ENCODE measurements at regions not wholly inside any gene's neighbourhood (a gene's known extent, or its start where the extent isn't known, plus 50 kb on each side); places are given as distances from the start of the nearest gene placed in this dataset.
"Not testable (repeated sequence)": the region's sequence is repeated elsewhere in the genome, so short reads cannot be mapped to it uniquely, and the experiment has no call there.

DNA sequence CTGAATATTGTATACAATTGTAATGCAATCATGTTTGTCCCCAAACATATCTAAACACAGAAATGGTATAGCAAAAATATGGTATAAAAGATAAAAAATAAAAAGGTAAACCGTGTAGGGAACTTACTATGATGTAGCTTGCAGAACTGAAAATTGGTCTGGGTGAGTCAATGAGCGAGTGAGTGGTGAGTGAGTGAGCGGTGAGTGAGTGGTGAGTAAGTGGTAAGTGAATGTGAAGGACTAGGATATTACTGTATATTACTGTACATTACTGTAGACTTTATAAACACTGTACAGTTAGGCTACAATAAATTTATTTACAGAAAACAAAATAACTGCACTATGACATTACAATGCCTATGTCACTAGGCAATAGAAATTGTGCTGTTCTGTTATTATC lies 1163.2 kb upstream of the SORCS1 start:
- no peak for DNase-seq (ENCODE audit: extremely low read depth, low read depth, low spot score)

DNA sequence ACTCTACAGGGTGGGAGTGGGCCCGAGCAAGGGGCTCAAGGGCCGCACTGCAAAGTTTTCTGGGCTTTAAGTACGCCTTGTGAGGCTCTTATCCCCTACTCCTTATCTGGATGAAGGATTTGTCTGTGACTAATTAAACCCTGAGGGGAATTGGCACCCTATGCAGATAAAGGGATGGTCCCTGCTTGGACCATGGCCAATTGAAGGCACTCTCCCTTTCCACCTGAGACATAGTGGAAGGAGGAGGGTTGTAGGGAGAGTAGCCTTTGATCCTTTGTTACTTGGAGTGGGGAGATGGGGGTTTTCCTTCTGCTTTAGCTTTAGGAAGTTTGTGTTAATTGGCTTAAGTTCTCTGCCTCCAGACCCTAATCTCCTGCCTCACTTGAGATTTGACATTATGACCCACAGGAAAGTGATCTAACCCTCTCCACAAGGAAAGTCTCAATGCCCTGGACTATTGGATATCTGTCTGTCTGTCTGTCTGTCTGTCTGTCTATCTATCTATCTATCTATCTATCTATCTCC lies 1158.8 kb upstream of the SORCS1 start:
- DNase-seq (ENCODE audit: extremely low read depth, low read depth, low spot score), result no peak

- no peak for DNase-seq (ENCODE audit: extremely low read depth, low read depth, low spot score)
These were observed 1155.1 kb upstream of the SORCS1 start for GRCh38 chr10:108319434-108320222.

- DNase-seq (ENCODE audit: extremely low read depth, low read depth, low spot score), result not testable (repeated sequence)
These were observed 1151.1 kb upstream of the SORCS1 start for GRCh38 chr10:108315636-108316035.

GRCh38 chr10:108307925-108308312 lies 1143.4 kb upstream of the SORCS1 start:
- no peak for DNase-seq (ENCODE audit: extremely low read depth, low read depth, low spot score)

DNA sequence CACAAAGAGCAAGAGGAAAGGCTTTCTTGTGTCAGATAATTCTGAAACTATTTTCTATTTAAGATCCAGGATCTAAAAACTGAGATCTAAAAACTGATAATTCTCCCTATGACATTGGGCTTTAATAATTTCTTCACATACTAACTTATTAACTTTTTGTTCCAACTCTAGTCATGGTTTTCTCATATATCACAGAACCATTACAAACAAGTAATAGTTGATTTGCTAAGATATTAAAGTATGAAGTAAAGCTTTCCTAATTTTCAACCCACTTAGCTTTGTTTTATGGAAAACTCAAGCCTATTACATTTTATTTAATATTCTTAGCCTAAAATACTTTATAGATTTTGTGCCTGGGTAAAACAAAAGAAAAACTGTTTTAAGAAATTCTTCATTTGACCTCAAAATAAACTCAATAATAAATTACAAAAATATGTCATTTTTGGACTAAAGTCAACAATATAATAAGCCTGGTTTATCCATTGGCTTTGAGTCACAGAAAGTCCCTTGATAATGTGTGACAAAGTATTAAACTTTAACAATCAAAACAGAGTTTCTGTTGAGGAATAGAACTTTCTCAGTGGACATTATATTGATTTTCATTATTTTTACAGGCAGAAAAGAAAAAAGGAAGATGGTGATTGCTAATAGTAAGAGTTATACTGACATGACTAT lies 1142.9 kb upstream of the SORCS1 start:
- no peak for DNase-seq (ENCODE audit: extremely low read depth, low read depth, low spot score)

- no peak for DNase-seq (ENCODE audit: extremely low read depth, low read depth, low spot score)
These were observed 1138.6 kb upstream of the SORCS1 start for GRCh38 chr10:108303149-108303548.

DNA sequence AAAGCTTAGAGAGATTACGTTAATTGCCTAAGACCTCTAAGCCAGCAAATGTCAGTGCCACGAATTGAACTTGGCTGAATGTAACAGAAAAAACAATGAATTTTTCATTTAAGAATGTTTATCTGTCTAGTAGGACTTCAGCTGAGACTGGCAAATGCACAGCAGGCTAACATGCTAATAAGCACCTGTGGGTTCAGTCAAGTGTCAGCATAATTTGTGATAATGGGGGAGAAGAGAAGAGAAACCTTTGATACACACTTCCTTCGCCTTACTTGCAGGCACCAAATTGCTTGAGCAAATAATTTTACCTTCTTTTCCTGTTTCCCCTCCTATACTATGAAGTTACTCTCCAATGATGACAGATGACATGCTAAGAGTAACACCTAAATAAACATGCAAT lies 1136.5 kb upstream of the SORCS1 start:
- no peak for DNase-seq (ENCODE audit: extremely low read depth, low read depth, low spot score)

DNA sequence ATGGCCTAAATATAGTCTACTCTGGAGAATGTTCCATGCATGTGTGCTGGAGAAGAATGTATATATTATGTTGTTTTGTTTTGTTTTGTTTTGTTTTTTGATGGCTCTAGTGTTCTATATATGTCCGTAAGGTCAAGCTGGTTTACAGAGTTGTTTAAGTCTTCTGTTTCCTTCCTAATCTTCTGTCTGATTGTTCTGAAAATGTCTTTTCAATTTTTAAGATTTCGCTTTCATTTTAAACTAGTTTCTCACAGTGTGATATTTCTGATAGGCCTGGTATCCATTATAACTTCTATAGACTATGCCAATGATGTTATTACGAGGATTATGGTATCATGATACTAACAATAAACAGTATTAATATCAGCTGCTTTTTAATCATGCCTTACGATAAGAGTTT lies 1126.3 kb upstream of the SORCS1 start:
- DNase-seq (ENCODE audit: extremely low read depth, low read depth, low spot score), result no peak

- no peak for DNase-seq (ENCODE audit: extremely low read depth, low read depth, low spot score)
These were observed 1111.6 kb upstream of the SORCS1 start for GRCh38 chr10:108275895-108276685.

DNA sequence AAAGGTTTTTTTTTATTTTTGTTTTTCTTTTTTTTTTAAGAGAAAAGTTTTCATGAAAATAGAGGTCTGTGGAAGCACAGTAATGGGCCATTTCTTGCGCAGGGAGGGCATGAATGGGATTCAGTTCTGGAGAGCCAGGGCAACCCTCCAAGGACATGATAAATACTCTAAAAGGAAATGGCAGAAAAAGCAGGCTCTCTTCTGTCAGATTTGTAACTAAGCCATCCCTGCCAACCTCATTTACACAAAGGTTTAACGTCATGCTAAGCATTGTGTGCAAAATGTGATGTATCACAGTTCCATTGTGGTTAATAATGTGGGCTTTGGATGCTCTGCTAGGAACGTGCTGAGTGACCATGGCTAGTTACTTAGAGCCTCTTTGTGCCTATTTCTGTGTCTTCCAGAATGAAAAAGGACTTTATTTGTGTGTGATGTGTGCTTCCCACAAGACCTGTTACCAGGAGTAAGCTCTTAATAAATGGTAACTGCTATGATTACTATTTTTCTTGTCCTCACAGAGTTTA lies 1095.9 kb upstream of the SORCS1 start:
- no peak for DNase-seq (ENCODE audit: extremely low read depth, low read depth, low spot score)

- DNase-seq (ENCODE audit: extremely low read depth, low read depth, low spot score), result no peak
These were observed 1089.6 kb upstream of the SORCS1 start for GRCh38 chr10:108254089-108254488.

- DNase-seq (ENCODE audit: extremely low read depth, low read depth, low spot score), result no peak
These were observed 1088.3 kb upstream of the SORCS1 start for GRCh38 chr10:108252771-108253170.

- DNase-seq (ENCODE audit: extremely low read depth, low read depth, low spot score), result peak; percentile 2
These were observed 1086.6 kb upstream of the SORCS1 start for GRCh38 chr10:108250936-108251620.

DNA sequence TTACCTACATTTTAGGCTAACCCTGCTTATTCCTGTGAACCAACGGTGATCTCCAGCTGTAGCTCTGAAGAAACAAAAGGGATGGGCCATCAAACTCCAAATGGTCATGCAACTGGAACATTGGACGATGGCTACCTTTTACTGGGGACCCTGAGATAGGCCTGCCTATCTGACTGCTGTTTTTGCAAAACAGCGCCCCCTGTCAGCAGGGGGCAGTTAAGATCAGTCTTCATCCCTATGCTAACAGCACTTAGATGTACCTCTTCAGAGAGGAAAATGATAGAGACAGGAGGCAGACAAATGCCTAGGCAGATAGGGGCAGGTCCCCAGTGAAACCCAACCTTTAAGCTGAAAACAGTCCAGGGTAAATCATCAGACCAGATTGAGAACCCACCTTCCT lies 1085.4 kb upstream of the SORCS1 start:
- no peak for DNase-seq (ENCODE audit: extremely low read depth, low read depth, low spot score)

- DNase-seq (ENCODE audit: extremely low read depth, low read depth, low spot score), result no peak
These were observed 1080.1 kb upstream of the SORCS1 start for GRCh38 chr10:108244443-108245228.

- DNase-seq (ENCODE audit: extremely low read depth, low read depth, low spot score), result no peak
These were observed 1076.7 kb upstream of the SORCS1 start for GRCh38 chr10:108241166-108241565.

- no peak for DNase-seq (ENCODE audit: extremely low read depth, low read depth, low spot score)
These were observed 1073.8 kb upstream of the SORCS1 start for GRCh38 chr10:108238261-108238660.

- no peak for DNase-seq (ENCODE audit: extremely low read depth, low read depth, low spot score)
These were observed 1066.1 kb upstream of the SORCS1 start for GRCh38 chr10:108230478-108231170.
